ENCODE measurements at regions not wholly inside any gene's neighbourhood (a gene's known extent, or its start where the extent isn't known, plus 50 kb on each side); places are given as distances from the start of the nearest gene placed in this dataset.
"Not testable (repeated sequence)": the region's sequence is repeated elsewhere in the genome, so short reads cannot be mapped to it uniquely, and the experiment has no call there.

DNA sequence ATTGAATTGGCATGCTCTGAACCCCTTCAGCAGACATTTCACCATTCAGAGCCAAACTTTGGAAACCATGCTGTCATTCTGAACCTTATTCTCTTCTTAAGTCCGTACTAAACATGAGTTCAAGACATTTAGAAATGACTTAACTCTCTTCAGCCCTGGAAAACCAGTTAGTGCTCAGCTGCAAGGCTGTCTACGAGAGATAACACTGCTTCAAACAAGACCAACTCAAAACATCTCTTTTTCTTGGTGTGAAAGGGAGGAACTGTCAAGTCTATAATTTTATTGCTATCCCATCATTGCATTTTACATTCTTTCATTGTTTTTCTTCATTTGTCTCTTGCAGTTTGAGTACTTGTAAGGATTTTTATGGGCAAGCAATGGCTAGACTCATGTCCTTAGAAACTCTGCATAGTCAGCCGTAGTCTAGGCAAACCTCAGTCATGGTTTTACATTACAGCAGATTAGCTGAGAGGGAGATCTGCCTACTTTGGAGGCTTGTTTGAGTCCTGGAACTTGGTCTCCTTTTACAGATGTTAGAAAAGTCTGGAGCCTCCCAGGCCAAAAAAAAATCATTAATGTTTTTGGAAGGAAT, 120.6 kb upstream of the JADE1 start:
- no peak for DNase-seq (ENCODE audit: low read depth)

DNA sequence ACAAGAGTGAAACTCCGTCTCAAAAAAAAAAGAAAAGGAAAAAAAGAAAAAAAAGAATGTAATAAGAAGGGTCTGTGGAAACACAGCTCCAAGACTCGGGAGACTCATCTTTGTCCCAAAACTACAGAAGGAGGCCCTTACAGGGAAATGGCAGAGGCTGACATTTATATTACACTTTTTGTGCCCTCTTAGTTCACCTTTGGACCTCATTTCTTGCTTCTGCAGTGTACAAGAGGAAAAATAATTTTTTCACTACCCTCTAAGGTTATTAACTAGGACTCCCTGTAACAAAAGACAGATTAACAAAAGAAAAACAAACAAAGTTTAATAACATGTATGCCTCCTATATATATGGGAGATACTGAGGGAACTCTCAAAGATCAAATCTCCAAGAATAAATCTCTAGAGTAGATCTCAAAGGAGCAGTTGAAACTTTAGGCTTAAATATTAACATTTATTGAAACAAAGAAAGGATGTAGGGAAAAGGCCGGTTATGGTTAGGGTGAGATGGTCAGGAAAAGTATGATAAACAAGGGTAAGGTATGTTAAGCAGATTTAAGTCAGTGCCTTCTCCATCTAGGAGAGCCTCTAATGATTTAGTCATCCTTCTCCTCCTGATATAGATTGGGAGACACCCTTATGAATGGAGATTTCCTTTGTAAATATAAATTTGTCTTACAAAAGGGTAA, 121.3 kb upstream of the JADE1 start:
- no peak for DNase-seq (ENCODE audit: low read depth)

DNA sequence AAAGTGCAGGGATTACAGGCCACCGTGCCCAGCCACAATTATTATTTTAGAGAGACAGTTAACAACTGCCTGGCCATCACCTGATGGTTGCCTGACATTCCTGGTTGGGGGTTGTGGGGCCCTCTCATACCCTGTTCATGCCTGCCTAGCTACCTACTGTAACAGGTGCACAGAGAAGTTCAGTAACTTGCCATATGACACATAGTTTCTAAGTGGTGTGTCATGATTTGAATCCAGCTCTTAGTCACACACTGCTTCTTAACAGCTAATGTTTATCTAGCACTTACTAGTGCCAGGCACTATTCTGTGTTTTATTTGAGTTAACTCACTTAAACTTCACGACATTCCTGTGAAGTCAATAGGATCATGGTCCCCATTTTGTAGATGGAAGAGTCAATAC, 122.7 kb upstream of the JADE1 start:
- no peak for DNase-seq (ENCODE audit: low read depth)

DNA sequence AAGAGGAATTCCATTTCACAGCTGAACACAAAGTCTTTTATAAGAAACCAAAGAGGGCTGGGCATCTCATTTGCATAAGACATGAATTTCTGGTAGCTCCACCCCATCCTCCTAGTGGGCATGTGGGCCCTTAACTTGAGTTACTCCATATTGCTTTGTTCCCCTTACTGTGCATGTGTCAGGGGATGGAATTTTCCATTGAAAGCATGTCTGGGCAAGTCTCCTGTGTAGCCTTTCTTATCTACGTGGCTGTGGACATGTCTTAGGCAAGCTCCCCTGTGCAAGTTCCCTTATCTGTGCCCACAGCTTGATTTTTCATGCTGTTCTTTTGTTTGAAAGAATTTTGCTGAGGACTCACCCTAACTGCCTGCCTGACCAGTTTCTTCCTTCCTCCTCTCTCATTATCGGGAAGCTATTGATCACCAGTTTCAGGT, 123.5 kb upstream of the JADE1 start:
- no peak for DNase-seq (ENCODE audit: low read depth)

DNA sequence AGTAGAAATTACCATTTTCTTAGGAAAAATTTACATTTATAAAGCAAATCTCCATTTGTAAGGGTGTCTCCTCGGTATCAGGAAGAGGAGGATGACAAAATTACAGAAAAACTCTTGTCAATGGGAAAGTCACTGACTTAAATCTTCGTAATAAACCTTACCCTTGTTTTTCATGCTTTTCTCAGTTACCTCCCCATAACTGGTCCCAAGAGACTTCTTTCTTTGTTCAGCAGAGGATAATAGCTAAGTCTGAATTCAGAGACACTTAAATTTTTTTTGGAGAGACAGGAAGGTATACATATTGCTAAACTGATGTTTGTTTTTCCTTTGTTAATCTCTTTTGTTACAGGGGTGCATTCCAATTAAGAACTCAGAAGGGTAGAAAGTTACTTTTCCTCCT, 125.5 kb upstream of the JADE1 start:
- no peak for DNase-seq (ENCODE audit: low read depth)

DNA sequence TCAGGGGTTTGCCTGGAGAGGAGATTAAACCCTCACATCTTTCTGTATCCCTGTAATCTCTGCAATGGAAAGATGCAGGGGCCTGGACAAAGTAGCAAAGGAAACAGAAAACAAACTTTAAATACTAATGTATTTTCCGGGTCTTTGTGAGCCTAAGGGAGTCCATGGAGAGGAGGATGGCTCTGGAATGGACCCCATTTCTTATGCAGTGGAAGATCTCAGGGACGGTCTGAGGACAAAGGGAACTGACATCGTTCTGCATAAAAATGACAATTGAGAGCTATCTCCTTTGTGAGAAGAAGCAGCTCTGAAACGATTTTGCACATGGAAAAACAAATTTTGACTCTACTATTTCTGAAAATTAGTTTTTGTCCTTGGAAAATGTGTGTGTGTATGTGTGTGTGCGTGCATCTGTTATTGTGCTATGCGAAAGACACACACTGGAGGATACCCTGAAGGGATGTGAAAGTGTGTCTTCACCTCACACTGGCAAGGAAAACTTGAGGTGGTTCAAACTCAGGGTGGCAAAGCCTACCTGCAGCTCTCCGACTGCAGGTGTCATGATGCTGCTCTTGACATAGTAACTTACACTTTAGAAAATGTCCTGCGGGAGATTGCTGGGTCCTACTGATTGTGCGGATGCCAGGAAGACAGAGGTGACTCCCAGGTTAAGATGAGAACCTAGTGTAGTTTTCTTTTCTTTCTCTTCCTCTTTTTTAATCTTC, 126.4 kb upstream of the JADE1 start:
- DNase-seq (ENCODE audit: low read depth), result no peak

DNA sequence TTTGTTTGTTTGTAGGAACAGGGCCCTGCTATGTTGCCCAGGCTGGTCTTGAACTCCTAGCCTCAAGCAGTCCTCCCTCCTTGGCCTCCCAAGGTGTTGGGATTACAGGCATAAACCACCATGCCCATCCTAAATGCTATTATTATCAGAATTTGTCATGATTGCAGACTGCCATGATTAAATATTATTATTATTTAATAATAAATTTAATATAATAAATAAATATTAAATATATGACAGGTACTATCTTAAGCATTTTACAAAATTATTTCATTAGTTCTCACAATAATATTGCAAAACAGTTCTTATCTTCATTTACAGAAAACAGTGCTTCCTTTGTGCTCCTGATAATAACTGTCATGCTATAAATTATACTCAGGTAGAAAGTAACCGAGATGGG, 133.4 kb upstream of the JADE1 start:
- no peak for DNase-seq (ENCODE audit: low read depth)

DNA sequence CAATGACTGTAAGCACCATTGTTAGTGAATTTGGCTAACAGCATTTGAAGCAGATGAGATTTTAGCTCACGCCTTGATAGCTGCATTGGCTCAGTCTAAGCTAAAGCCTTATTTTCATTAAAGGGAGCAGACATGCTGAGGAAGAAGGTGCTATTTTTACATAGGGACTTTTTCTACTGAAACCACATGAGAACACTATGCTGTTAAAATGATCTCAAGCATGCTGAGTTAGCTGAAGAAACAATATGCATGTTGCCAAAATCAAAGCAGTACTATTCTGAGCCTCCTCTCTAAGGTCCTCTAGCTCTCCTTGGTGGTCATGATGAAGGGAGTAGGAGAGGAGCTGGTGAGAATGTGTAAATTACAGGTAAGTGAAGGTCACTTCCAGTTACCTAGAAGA, 134.4 kb upstream of the JADE1 start:
- DNase-seq (ENCODE audit: low read depth), result no peak

DNA sequence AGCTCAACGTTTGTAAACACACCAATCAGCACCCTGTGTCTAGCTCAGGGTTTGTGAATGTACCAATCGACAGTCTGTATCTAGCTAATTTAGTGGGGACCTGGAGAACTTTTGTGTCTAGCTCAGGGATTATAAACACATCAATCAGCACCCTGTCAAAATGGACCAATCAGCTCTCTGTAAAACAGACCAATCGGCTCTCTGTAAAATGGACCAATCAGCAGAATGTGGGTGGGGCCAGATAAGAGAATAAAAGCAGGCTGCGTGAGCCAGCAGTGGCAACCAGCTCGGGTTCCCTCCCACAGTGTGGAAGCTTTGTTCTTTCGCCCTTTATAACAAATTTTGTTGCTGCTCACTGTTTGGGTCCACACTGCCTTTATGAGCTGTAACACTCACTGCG, 136.3 kb upstream of the JADE1 start:
- DNase-seq (ENCODE audit: low read depth), result not testable (repeated sequence)

DNA sequence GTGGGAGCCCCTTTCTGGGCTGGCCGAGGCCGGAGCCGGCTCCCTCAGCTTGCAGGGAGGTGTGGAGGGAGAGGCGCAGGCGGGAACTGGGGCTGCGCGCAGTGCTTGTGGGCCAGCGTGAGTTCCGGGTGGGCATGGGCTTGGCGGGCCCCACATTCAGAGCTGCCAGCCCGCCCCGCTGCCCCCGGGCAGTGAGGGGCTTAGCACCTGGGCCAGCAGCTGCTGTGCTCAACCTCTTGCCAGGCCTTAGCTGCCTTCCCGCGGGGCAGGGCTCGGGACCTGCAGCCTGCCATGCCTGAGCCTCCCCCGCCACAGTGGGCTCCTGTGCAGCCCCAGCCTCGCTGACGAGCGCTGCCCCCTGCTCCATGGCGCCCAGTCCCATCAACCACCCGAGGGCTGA, 136.9 kb upstream of the JADE1 start:
- DNase-seq (ENCODE audit: low read depth), result not testable (repeated sequence)

DNA sequence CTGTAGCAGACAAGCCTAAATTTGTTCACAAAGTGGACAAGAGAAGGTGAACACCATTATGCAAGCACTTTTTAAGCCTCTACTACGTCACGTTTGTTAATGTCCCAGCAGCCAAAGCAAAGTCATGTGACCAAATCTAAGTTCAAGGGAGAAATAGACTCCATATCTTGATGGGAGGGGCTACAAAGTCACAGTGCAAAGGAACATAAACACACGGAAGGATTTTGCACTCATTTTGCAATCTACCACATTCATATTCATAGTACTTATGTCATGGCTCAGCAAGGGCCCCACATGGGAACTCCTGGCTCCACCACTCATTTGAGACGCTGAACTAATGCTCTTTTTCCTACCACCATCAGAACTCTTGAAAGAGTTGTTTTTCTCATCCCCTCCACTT, 139.0 kb upstream of the JADE1 start:
- no peak for DNase-seq (ENCODE audit: low read depth)

DNA sequence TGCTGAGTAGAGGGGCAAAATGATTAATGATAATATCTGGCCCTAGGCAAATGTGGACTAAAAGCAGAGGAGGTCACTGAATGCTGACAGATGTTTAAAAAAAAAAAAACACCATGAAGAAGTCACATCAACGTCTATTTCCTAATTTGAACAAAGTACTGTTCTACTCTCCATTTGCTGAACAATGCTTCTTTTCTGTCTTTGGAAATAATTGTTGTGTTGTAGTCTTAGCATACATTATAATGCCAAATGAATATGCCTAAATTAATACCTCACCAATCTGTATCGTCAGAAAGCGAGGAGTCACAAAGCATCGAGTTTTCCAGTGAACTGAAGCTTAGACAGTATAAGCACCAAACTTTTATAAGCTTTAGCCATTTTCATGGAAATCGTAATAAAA, 140.9 kb upstream of the JADE1 start:
- DNase-seq (ENCODE audit: low read depth), result no peak

DNA sequence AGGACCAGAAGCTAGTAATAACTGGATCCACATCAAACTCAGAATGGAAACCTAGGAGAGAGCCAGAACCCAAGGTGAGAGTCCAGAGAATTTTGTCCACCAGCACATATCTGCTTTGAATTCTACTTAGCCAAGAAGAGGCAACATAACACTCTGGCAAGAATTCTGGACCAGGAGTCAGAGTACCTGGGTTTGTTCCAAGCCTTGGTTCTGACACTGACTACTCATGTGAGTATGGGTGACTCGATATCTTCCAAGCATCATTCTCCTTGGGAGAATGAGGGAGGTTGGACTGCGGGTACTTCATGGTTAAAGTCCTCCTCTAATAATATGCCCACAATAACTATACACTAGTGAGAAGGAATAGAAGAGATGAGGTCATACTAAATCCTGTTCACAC, 144.0 kb upstream of the JADE1 start:
- DNase-seq (ENCODE audit: low read depth), result no peak

DNA sequence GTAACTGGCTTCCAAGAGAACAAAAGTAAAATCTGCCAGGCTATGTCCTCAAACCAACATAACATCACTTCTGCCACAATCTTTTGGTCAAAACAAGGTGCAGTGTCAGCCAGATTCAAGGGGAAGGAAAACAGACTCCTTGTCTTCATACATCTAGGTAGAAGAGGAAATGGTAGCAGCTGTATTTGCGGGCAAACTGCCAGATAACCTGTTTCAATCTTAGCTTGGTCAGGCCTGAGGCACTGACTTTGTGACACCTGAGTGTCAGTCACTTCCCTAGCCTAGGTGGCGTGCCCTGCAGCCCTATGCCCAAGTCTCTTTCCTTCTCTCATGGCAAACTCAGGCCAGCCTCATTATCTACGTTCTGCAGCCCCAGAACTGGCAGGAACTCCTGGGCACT, 146.2 kb upstream of the JADE1 start:
- no peak for DNase-seq (ENCODE audit: low read depth)

DNA sequence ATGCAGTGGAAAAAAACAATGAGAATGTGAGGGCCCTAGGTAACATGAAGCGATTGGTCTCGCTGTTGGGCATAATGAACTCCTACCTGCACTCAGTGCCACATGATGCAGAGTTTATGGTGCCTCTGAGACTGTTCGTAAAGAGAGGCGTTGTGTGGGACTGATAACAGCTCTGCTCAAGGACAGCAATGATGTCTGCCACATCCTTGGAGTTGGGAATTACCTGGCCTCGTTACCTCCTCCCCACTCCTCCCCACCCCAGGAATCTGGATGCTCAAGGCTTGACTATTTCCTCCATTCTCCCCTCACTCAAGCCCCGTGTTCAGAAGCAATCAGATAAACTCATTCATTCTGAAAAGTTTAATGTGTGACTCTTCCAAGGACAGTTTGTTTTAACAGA, 148.0 kb upstream of the JADE1 start:
- DNase-seq (ENCODE audit: low read depth), result no peak

DNA sequence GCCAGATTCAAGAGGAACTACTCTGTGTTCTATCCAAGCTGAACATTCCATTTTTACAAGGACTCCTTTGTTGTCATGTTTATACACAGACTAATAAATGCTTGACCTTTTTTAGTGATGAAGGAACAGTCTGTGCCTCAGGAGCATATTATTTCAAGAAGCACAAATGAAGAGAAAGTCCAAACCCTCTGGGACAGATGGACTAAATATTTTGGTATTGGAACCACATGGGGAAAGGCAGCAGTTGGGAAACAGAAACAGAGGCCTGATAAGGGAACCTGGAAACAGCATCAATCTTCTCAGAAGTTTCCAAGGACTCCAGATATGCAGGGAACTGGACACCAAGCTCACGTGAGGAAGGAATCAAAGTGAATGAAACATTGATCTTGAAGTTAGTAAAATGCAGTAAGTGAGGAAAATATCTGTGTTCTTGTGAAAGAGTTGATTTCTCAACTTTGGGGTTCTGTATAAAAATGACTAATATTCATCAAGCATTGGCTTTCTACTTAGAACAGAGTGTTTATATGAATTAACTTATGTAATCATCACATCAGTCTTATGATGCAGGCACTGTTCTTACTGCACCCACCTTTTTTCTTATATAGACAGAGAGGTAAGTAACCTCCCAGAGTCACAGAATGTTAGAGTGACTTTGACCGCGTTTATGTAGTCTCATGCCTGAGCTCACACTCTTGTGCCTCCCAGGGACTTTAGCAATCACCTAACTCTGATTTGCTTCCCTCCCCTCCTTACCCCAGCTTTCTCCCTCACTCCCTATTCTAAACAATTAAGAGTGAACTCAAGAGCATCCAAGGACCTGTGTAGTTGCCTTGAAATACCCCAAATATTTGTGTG, 148.9 kb upstream of the JADE1 start:
- no peak for DNase-seq (ENCODE audit: low read depth)

DNA sequence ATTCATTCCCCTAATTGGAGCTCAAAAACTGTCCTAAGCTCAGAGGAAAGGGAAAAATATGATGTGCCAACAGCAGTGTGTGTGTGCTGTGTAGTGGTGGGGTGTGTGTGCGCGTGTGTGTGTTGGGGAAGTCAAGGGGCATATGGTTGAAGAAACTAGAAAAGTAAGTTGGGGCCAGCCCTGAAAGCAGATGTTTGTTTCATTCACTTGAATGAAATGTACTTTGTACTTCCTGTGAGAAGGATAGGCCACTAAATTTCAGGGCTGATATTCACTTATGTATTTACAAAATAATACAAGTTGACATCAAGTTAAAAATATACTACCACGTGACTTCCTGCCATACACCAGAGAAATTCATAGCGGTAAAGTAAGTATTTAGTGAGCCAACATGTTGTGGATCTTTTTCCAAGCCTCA, 151.3 kb upstream of the JADE1 start:
- no peak for DNase-seq (ENCODE audit: low read depth)

DNA sequence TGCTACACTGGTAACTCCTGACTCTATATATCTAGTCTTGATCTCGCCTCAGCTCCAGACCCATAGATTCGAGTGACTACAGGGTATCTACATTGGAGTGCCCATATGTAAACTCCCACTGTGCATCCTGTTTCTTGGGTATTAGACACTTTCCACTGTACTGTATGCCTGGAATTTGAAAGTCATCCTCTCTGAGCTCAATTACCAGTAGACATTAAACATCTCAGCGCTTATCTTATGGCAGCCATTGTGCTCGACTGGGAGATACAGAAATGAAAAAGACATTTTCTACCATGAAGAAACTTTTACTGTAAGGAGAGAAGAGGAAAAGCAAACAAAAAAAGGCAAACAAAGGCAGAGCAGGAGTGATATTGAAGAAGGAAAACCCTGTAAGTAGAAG, 151.9 kb upstream of the JADE1 start:
- DNase-seq (ENCODE audit: low read depth), result no peak

DNA sequence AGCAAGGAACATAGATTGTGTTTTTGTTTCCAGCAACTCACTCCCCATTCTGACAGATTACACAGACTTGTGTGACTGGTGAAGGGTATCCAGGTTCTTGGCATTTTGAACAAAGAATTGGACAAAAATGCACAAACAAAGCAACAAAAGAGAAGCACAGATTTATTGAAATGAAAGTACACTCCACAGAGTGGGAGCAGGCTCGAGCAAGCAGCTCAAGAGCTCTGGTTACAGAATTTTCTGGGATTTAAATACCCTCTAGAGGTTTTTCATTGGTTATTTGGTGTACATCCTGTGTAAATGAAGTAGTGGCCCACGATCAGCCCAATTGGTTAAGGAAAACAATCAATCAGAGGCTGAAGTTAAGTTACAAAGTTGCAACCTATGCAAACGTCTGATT, 155.0 kb upstream of the JADE1 start:
- DNase-seq (ENCODE audit: low read depth), result peak; percentile 34

DNA sequence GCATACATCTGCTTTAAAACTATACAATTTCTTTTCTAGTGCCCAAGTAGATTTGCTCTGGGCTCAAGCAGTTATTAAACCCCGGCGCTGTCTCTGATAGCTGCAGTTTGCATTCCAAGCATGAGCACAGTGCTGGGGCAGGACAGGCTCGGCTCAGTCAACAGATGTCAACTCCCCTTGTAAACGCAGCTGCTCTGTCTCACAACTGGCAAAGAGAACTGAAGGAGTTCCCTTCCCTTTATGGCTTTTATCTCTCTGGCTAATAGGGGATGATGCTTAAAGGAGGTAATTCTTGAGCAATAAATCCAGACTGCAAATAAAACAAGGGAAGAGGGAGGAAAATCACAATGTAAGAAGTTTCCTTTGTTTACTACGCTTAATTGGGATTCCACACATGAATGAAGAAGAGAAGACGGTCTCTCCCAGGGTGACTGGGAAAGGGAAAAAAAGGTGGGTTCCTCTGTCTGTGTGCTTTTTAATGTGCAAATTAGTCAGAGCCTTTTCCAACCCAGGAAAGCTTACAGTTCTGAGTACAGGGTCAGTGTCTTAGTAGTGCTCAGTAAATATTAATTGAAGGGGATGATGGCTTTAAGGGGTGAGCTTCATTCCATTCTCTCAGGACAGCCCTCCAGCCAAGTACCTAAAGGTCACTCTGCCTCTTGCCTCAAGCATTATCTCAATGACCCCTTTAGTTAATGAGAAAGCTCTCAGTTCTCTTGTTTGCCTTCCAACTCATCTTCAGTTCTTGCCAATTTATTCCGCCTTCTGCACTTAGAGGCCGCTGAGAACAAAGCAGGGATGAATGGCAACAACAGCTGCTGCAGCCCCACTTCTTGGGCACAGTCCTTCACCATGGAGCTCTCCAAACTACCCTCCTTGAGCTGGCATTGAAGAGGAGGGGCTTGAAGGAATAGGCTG, 155.7 kb upstream of the JADE1 start:
- no peak for DNase-seq (ENCODE audit: low read depth)
